MM.1S (cell line): ENCODE measurements at regions not wholly inside any gene's neighbourhood (a gene's known extent, or its start where the extent isn't known, plus 50 kb on each side); places are given as distances from the start of the nearest gene placed in this dataset.

Experiments
- EZH2 ChIP-seq: fragments of 300-600 bp; sonication (generic); optimal IDR thresholded peaks from 2 replicates; pipeline ENCODE3; 2017; ENCODE audit warnings: low read depth, mild to moderate bottlenecking, antibody characterized with exemption, low read length, mixed read lengths
- EZH2phosphoT487 ChIP-seq: fragments of 300-600 bp; sonication (generic); IDR thresholded peaks from 2 replicates; pipeline ENCODE4 v1.6.1; 2018; ENCODE audit warnings: antibody characterized with exemption, low read length

- no peak for TF ChIP-seq EZH2phosphoT487
- no peak for TF ChIP-seq EZH2
These were observed 262.3 kb upstream of the BRINP3 start for GRCh38 chr1:190739926-190740325.
